Activated naive CD8-positive, alpha-beta T cell treated with anti-CD3 and anti-CD28 coated beads for 36 hours (primary cell): ENCODE measurements at regions not wholly inside any gene's neighbourhood (a gene's known extent, or its start where the extent isn't known, plus 50 kb on each side); places are given as distances from the start of the nearest gene placed in this dataset.

Experiments
- DNase-seq: peaks from one replicate; pipeline ENCODE4 v3.0.0; 2021
- H3K27ac Mint-ChIP-seq: one replicate; pipeline ENCODE4 v1.8.0; 2022; ENCODE audit warnings: mild to moderate bottlenecking, moderate library complexity, mixed read lengths
- H3K27me3 Mint-ChIP-seq: one replicate; pipeline ENCODE4 v1.8.0; 2022; ENCODE audit warnings: mild to moderate bottlenecking, mixed read lengths
- H3K36me3 Mint-ChIP-seq: one replicate; pipeline ENCODE4 v1.8.0; 2021; ENCODE audit warnings: mild to moderate bottlenecking, mixed read lengths
- H3K4me1 Mint-ChIP-seq: one replicate; pipeline ENCODE4 v1.8.0; 2021; ENCODE audit warnings: mixed read lengths
- H3K4me3 Mint-ChIP-seq: one replicate; pipeline ENCODE4 v1.8.0; 2022; ENCODE audit warnings: mild to moderate bottlenecking, moderate library complexity, mixed read lengths
- H3K9me3 Mint-ChIP-seq: one replicate; pipeline ENCODE4 v1.8.0; 2022; ENCODE audit warnings: mixed read lengths

DNA sequence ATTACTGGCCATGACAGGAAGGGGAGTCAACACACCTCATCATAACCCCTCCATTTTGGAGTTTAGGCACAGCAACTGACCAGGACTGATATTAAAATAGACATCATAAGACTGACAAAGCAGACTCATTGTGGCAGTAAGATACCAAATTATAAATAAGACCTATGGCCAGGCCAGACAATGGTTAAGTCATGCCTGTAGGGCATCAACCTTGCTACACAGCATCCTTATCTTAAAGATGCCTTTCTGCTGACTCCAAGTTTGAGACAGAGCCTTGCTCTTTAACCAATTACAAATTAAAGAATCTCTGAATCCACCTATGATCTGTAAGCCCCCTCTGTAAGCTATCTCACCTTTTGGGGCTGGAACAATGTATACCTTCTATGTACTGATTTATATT is 65.5 kb downstream of the VCX2 start:
- Mint-ChIP-seq H3K9me3 (peaks cover 6% of the 10 kb centered on the region), H3K27me3 (no peaks in the 10 kb centered on the region), H3K27ac (no peak overlapping the region), H3K4me3 (no peak overlapping the region), H3K4me1 (no peaks in the 10 kb centered on the region), H3K36me3 (peaks cover 6% of the 10 kb centered on the region)
- no peak for DNase-seq

GRCh38 chrX:8103655-8104054 is 67.4 kb downstream of the VCX2 start:
- DNase-seq: no peak
- Mint-ChIP-seq H3K27me3 (no peaks in the 10 kb centered on the region), H3K4me1 (no peaks in the 10 kb centered on the region), H3K27ac (no peak overlapping the region), H3K36me3 (peaks cover 2% of the 10 kb centered on the region), H3K9me3 (peaks cover 2% of the 10 kb centered on the region), H3K4me3 (no peak overlapping the region)

DNA sequence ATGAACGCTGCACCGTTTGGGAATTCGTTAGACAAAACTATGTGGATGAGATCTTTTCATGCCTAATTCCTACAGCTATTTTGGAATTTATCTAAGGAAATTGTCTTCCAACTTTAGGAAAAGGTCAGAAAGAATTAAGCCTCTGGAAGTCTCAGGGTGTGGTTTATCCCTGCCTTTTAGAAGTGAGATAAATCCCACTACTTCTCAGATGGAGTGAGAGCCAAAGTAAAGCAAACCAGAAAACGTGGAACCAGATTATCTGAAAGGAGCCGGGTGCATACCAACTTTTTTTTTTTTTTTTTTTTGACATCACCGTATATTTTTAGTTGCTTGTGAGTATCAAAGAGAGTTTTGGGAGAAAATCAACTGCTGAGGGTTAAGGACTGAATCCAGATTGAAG is 79.6 kb downstream of the VCX2 start:
- H3K27ac Mint-ChIP-seq: no peak overlapping the region
- no peak for DNase-seq
- H3K4me1 Mint-ChIP-seq: no peaks in the 10 kb centered on the region
- no peaks in the 10 kb centered on the region for H3K9me3 Mint-ChIP-seq
- H3K27me3 Mint-ChIP-seq: no peaks in the 10 kb centered on the region
- H3K36me3 Mint-ChIP-seq: no peaks in the 10 kb centered on the region
- no peak overlapping the region for H3K4me3 Mint-ChIP-seq

- no peak overlapping the region for H3K4me3 Mint-ChIP-seq
- no peak for DNase-seq
- no peaks in the 10 kb centered on the region for H3K9me3 Mint-ChIP-seq
- H3K27ac Mint-ChIP-seq: no peak overlapping the region
- H3K27me3 Mint-ChIP-seq: no peaks in the 10 kb centered on the region
- H3K36me3 Mint-ChIP-seq: no peaks in the 10 kb centered on the region
- H3K4me1 Mint-ChIP-seq: no peaks in the 10 kb centered on the region
Measured at GRCh38 chrX:8090906-8091305, 80.2 kb downstream of the VCX2 start.

- Mint-ChIP-seq H3K4me3 (no peak overlapping the region), H3K36me3 (no peaks in the 10 kb centered on the region), H3K9me3 (no peaks in the 10 kb centered on the region), H3K4me1 (no peaks in the 10 kb centered on the region), H3K27me3 (no peaks in the 10 kb centered on the region), H3K27ac (no peak overlapping the region)
- no peak for DNase-seq
Measured at GRCh38 chrX:8090482-8090881, 80.6 kb downstream of the VCX2 start.

GRCh38 chrX:8089141-8089540 is 81.9 kb downstream of the VCX2 start:
- Mint-ChIP-seq H3K27ac (no peak overlapping the region), H3K4me1 (no peaks in the 10 kb centered on the region), H3K4me3 (no peak overlapping the region), H3K9me3 (no peaks in the 10 kb centered on the region), H3K36me3 (no peaks in the 10 kb centered on the region), H3K27me3 (no peaks in the 10 kb centered on the region)
- no peak for DNase-seq

GRCh38 chrX:8084006-8084405 is 87.1 kb downstream of the VCX2 start:
- Mint-ChIP-seq H3K4me1 (no peaks in the 10 kb centered on the region), H3K9me3 (no peaks in the 10 kb centered on the region), H3K27me3 (no peaks in the 10 kb centered on the region), H3K36me3 (no peaks in the 10 kb centered on the region), H3K4me3 (no peak overlapping the region), H3K27ac (no peak overlapping the region)
- no peak for DNase-seq

DNA sequence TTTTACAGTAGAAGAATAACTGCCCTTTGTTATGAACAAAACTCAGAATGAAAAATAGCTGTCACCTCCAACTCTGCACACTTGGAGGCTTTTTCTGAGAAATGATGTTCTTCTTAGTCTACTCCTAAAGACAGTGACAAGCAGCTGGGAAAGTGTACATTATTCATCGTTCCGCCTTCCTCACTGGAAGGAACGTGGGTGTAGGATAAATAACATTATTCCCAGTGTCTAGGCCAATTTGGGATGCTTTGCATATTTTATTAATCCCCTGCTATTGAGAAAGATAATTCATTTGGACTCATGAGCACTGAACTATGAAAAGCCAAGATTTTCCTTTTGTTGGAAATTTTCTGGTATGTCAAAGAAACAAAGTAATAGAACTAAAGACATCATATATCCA is 87.8 kb downstream of the VCX2 start:
- no peaks in the 10 kb centered on the region for H3K27me3 Mint-ChIP-seq
- H3K9me3 Mint-ChIP-seq: no peaks in the 10 kb centered on the region
- H3K4me1 Mint-ChIP-seq: no peaks in the 10 kb centered on the region
- no peak overlapping the region for H3K4me3 Mint-ChIP-seq
- no peaks in the 10 kb centered on the region for H3K36me3 Mint-ChIP-seq
- no peak for DNase-seq
- no peak overlapping the region for H3K27ac Mint-ChIP-seq

GRCh38 chrX:8075636-8076035 is 95.4 kb downstream of the VCX2 start:
- H3K4me3 Mint-ChIP-seq: no peak overlapping the region
- H3K9me3 Mint-ChIP-seq: no peaks in the 10 kb centered on the region
- DNase-seq: no peak
- H3K4me1 Mint-ChIP-seq: no peaks in the 10 kb centered on the region
- no peak overlapping the region for H3K27ac Mint-ChIP-seq
- peaks cover 2% of the 10 kb centered on the region for H3K36me3 Mint-ChIP-seq
- no peaks in the 10 kb centered on the region for H3K27me3 Mint-ChIP-seq

- Mint-ChIP-seq H3K4me1 (no peaks in the 10 kb centered on the region), H3K9me3 (no peaks in the 10 kb centered on the region), H3K27ac (no peak overlapping the region), H3K36me3 (no peaks in the 10 kb centered on the region), H3K27me3 (no peaks in the 10 kb centered on the region), H3K4me3 (no peak overlapping the region)
- no peak for DNase-seq
Measured at GRCh38 chrX:8067754-8068462, 103.2 kb downstream of the VCX2 start.

GRCh38 chrX:8052909-8053308 is 118.2 kb downstream of the VCX2 start:
- no peak for DNase-seq
- no peaks in the 10 kb centered on the region for H3K4me1 Mint-ChIP-seq

DNA sequence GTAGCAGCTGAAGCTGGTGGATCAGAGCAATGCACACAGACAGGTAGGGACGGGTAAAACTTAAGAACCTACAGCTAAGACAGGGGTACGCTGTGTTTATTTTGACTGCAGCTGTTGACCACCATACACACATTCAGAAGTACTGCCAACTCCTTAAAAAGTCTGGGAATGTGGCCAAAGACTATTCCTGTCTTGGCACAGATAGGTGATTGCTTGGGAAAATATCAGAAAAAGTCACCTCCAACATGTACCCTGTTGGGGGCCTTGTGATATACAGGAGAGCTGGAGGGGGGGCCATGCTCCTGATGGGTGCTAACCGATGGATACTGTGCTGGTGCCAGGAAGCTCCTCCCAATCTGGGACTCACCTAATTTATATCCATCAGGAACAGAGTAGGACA is 121.2 kb downstream of the VCX2 start:
- Mint-ChIP-seq H3K36me3 (no peaks in the 10 kb centered on the region), H3K4me3 (no peak overlapping the region), H3K4me1 (no peaks in the 10 kb centered on the region), H3K27me3 (no peaks in the 10 kb centered on the region), H3K9me3 (no peaks in the 10 kb centered on the region), H3K27ac (no peak overlapping the region)
- no peak for DNase-seq

More at GRCh38 chrX:8052909-8053308, 118.2 kb downstream of the VCX2 start:
- no peak overlapping the region for H3K27ac Mint-ChIP-seq
- no peak overlapping the region for H3K4me3 Mint-ChIP-seq
- H3K36me3 Mint-ChIP-seq: no peaks in the 10 kb centered on the region
- H3K9me3 Mint-ChIP-seq: no peaks in the 10 kb centered on the region
- no peaks in the 10 kb centered on the region for H3K27me3 Mint-ChIP-seq

- no peak overlapping the region for H3K27ac Mint-ChIP-seq
- H3K36me3 Mint-ChIP-seq: peaks cover 6% of the 10 kb centered on the region
- H3K27me3 Mint-ChIP-seq: no peaks in the 10 kb centered on the region
- H3K9me3 Mint-ChIP-seq: no peaks in the 10 kb centered on the region
- H3K4me3 Mint-ChIP-seq: no peak overlapping the region
- H3K4me1 Mint-ChIP-seq: no peaks in the 10 kb centered on the region
- DNase-seq: no peak
Measured at GRCh38 chrX:8048466-8048865, 121.3 kb upstream of the PNPLA4 start.

DNA sequence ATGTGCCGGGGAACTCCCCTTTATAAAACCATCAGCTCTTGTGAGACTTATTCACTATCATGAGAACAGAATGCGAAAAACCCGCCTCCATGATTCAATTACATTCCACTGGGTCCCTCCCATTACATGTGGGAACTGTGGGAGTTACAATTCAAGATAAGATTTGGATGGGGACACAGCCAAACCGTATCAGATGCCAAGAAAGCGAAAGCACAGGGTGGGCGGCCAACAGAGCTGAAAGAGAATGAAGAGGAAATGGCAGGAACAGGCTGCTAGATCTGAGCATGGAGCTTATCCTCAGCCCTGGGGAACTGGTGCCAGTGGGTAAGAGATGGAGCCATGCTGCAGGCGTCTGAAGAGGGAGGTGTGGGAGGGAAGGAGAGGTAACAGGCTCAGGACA is 117.7 kb upstream of the PNPLA4 start:
- no peak overlapping the region for H3K27ac Mint-ChIP-seq
- no peaks in the 10 kb centered on the region for H3K9me3 Mint-ChIP-seq
- H3K4me3 Mint-ChIP-seq: no peak overlapping the region
- peaks cover 6% of the 10 kb centered on the region for H3K36me3 Mint-ChIP-seq
- DNase-seq: no peak
- no peaks in the 10 kb centered on the region for H3K27me3 Mint-ChIP-seq
- H3K4me1 Mint-ChIP-seq: no peaks in the 10 kb centered on the region

DNA sequence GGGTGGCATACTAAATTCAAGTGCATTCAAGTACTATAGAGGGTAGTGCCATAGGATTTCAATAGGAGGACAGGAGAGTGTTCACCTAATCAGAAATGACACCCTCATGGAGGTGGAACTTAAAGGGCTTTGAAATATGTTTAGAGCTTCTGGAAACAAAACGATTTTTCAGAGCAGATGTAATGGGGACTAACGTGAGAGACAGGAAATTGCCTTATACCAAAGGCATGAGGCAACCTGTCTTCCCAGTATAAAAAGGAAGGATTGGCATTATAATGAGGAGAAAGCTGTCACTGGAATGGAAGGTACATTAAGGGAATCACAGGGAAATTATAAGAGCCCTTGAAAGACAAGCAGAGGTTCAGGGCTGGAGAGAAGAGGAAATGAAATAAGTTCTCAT is 116.3 kb upstream of the PNPLA4 start:
- Mint-ChIP-seq H3K4me1 (no peaks in the 10 kb centered on the region), H3K27ac (no peak overlapping the region), H3K27me3 (no peaks in the 10 kb centered on the region), H3K9me3 (no peaks in the 10 kb centered on the region), H3K36me3 (peaks cover 6% of the 10 kb centered on the region), H3K4me3 (no peak overlapping the region)
- no peak for DNase-seq

GRCh38 chrX:8043121-8043520 is 115.9 kb upstream of the PNPLA4 start:
- peaks cover under 1% of the 10 kb centered on the region for H3K4me1 Mint-ChIP-seq
- no peak overlapping the region for H3K27ac Mint-ChIP-seq
- no peak overlapping the region for H3K4me3 Mint-ChIP-seq
- no peaks in the 10 kb centered on the region for H3K9me3 Mint-ChIP-seq
- H3K36me3 Mint-ChIP-seq: peaks cover 6% of the 10 kb centered on the region
- no peak for DNase-seq
- no peaks in the 10 kb centered on the region for H3K27me3 Mint-ChIP-seq
